ENCODE measurements at regions not wholly inside any gene's neighbourhood (a gene's known extent, or its start where the extent isn't known, plus 50 kb on each side); places are given as distances from the start of the nearest gene placed in this dataset.

DNA sequence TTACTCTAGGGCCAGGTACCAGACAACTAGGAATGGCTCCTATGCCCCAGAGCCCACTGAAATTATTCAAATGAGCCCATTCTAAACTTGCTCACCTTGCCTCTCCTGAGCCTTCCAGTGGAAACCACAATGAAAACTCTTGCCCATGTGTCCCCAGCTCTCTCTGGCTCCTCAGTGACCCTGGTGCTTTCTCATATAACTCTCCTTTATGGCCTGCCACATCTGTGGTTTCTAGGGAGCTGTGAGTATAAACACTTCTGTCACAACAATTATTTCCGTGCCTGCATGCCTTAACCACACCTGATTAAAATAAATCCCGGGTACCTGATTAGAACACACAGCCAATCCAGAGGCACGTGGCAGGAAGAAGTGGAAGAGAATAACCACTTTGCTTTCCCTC is 333.0 kb upstream of the SPRED2 start:
- TF ChIP-seq MAZ (IDR thresholded peaks at IDR 0.05; ENCODE audit: borderline replicate concordance, low read depth, low read length) = no peak
- TF ChIP-seq NFE2L2 (IDR thresholded peaks at IDR 0.05; ENCODE audit: low read depth, low read length) = no peak
- no peak for TF ChIP-seq FOS (IDR thresholded peaks at IDR 0.05; ENCODE audit: low read depth, low read length)
- no peak for TF ChIP-seq BHLHE40 (IDR thresholded peaks at IDR 0.05; ENCODE audit: low read depth, low read length)
- TF ChIP-seq RCOR1 (IDR thresholded peaks at IDR 0.05; ENCODE audit: insufficient replicate concordance, low read length) = no peak
- TF ChIP-seq CEBPB (IDR thresholded peaks at IDR 0.05; ENCODE audit: low read depth, low read length) = no peak
- TF ChIP-seq, protein P1, sequence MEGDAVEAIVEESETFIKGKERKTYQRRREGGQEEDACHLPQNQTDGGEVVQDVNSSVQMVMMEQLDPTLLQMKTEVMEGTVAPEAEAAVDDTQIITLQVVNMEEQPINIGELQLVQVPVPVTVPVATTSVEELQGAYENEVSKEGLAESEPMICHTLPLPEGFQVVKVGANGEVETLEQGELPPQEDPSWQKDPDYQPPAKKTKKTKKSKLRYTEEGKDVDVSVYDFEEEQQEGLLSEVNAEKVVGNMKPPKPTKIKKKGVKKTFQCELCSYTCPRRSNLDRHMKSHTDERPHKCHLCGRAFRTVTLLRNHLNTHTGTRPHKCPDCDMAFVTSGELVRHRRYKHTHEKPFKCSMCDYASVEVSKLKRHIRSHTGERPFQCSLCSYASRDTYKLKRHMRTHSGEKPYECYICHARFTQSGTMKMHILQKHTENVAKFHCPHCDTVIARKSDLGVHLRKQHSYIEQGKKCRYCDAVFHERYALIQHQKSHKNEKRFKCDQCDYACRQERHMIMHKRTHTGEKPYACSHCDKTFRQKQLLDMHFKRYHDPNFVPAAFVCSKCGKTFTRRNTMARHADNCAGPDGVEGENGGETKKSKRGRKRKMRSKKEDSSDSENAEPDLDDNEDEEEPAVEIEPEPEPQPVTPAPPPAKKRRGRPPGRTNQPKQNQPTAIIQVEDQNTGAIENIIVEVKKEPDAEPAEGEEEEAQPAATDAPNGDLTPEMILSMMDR (conservative IDR thresholded peaks at IDR 0.05; ENCODE audit: low read depth, low read length) = no peak
- TF ChIP-seq, protein P2, sequence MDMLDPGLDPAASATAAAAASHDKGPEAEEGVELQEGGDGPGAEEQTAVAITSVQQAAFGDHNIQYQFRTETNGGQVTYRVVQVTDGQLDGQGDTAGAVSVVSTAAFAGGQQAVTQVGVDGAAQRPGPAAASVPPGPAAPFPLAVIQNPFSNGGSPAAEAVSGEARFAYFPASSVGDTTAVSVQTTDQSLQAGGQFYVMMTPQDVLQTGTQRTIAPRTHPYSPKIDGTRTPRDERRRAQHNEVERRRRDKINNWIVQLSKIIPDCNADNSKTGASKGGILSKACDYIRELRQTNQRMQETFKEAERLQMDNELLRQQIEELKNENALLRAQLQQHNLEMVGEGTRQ (IDR thresholded peaks at IDR 0.05; ENCODE audit: low read depth, low read length) = no peak
- in situ Hi-C loops (cut with MboI; ENCODE audit: low sequenced_read_pairs) (no loop called here), intact Hi-C loops (cut with micrococcal nuclease) (no loop called here), dilution Hi-C loops (cut with HindIII; ENCODE audit: low sequenced_read_pairs, unreplicated experiment) (no loop called here)
- no peak overlapping the region for H3K9ac ChIP-seq (ENCODE audit: low read depth, low read length)
- no peak overlapping the region for H2BK5ac ChIP-seq (ENCODE audit: low read depth, low read length, poor library complexity, severe bottlenecking)
- no peaks in the 10 kb centered on the region for H3K9me3 ChIP-seq (ENCODE audit: control insufficient read depth, insufficient read depth, low read length)
- H3K9me1 ChIP-seq (ENCODE audit: insufficient read depth, low read length) = no peaks in the 10 kb centered on the region
- no peak overlapping the region for H3K23ac ChIP-seq (ENCODE audit: low read depth, low read length)
- ATAC-seq (ENCODE audit: low read depth) (no peak), DNase-seq (no peak)
- H3K4ac ChIP-seq (ENCODE audit: low read depth, low read length) = no peak overlapping the region
- no peaks in the 10 kb centered on the region for H4K20me1 ChIP-seq (ENCODE audit: insufficient read depth, low read length)
- H3K27me3 ChIP-seq (ENCODE audit: control insufficient read depth, insufficient read depth, low read length) = peaks cover 2% of the 10 kb centered on the region; the same call in 1 of the 2 replicates
- H2BK20ac ChIP-seq (ENCODE audit: low read depth, low read length) = no peak overlapping the region
- H3K27ac ChIP-seq (ENCODE audit: insufficient read depth, low read length) = no peak overlapping the region
- H2BK15ac ChIP-seq (ENCODE audit: low read depth, low read length) = no peak overlapping the region
- H3K4me3 ChIP-seq (ENCODE audit: insufficient read depth, low read depth, low read length) = no peak overlapping the region
- POLR2A ChIA-PET (ENCODE audit: unreplicated experiment) = no interaction called here
- no peak overlapping the region for H4K8ac ChIP-seq (ENCODE audit: low read depth in 2 of 2, low read length in 2 of 2)
- H4K5ac ChIP-seq (ENCODE audit: low read depth, low read length) = no peak overlapping the region
- no peak overlapping the region for H3K56ac ChIP-seq (ENCODE audit: extremely low read depth, insufficient read depth, low read length)
- H2BK120ac ChIP-seq (ENCODE audit: low read depth, low read length) = no peak overlapping the region
- CTCF ChIA-PET = no interaction called here
- H3K14ac ChIP-seq (replicated peaks; ENCODE audit: low read depth, low read length) = no peak overlapping the region
- no peak overlapping the region for H3K4me2 ChIP-seq (ENCODE audit: low read depth, low read length)
- no TSS peak for BruUV-seq (replicated peaks)
- H2AK5ac ChIP-seq (ENCODE audit: low read depth, low read length) = no peak overlapping the region
- no peak overlapping the region for H3K18ac ChIP-seq (ENCODE audit: low read depth, low read length)
- no peaks in the 10 kb centered on the region for H3K4me1 ChIP-seq (ENCODE audit: control insufficient read depth, insufficient read depth, low read length)
- no CpG with 5 or more reads among the region's 3 CpGs for WGBS, 2 experiments (ENCODE audit: extremely low coverage in 2 of 2, insufficient read length in 1 of 2)
- H4K91ac ChIP-seq (ENCODE audit: insufficient read depth, low read depth, low read length) = no peak overlapping the region
- no peak overlapping the region for H2AK9ac ChIP-seq (replicated peaks; ENCODE audit: low read depth, low read length, poor library complexity)
- H3K36me3 ChIP-seq (ENCODE audit: control insufficient read depth, insufficient read depth, low read length) = no peaks in the 10 kb centered on the region
- no peak overlapping the region for H2AFZ ChIP-seq (replicated peaks; ENCODE audit: low read length, poor library complexity)
- H3K79me1 ChIP-seq (ENCODE audit: low read depth in 1 of 2, low read length in 2 of 2) = no peaks in the 10 kb centered on the region

Measured in IMR-90 (cell line).